ENCODE measurements at regions not wholly inside any gene's neighbourhood (a gene's known extent, or its start where the extent isn't known, plus 50 kb on each side); places are given as distances from the start of the nearest gene placed in this dataset.

DNA sequence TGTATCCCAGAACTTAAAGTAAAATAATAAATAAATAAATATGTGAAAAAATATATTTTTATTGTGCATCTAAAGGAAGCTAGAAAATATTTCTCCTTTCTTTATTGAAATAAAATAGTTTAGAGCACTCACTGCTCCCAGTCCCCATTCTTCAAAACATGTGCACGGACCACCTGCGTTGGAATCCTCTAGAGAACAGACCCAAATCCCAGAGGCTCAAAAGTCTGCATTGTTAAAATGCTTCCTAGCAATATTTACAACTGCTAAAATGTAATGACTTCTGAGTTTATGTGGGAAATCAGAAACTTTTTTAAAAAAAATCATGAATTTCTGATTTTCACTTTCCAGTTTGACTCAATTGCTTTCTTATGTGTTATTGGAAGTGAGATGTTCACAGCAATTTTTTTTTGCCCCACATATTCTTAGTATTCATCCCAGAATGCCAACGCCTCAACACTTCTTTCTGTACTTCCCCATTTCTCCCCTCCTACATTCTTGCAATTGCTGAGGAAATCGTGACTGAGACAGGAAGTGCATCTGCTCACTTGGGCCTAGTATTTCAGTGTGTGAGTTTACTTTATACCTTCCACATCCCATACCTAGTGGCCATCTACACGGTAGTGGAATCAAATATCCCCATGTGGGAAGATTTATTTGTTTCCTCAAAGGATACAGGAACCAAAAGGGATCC, 116.0 kb upstream of the FLRT2 start:
- H3K9me3 Mint-ChIP-seq, result no peaks in the 10 kb centered on the region
- H3K27me3 Mint-ChIP-seq (ENCODE audit: insufficient read depth, low read depth, poor library complexity), result no peaks in the 10 kb centered on the region
- H3F3A ChIP-seq (replicated peaks; ENCODE audit: low read depth), result no peaks in the 10 kb centered on the region

DNA sequence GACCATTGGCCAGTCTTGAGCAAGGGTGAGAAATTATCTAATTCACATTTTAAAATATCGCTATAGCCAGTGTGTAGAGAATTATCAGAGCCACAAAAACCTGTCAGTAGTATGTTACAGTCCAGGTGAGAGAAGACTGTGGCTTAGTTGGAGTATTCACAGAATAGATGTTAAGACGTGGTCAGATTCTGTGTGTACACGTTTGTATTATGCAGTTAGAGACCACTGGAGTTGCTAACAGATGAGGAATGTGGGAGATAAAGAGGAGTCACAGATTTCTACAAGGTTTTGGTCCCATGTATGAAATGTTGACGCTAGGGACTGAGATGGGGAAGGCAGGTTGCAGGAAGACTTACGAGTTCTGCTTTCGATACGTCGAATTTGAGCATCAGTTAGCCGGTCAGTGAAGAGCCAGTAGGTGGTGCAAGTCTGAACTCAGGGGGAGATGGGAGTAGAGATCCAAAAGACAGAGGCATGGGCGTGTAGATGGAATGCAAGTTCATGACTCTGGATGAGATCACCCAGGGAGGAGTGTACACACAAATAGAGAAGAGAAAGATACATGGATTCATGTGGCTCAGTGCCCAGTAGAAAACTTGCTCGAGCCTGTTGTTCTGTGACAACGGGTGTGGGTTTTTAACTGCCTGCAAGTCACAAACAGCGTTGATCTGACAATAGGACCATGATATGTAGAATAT, 114.8 kb upstream of the FLRT2 start:
- H3K4me3 ChIP-seq, result no peak overlapping the region
- H3K9me2 ChIP-seq (ENCODE audit: insufficient read depth), result no peaks in the 10 kb centered on the region
- no peaks in the 10 kb centered on the region for H3F3A ChIP-seq (replicated peaks; ENCODE audit: low read depth)
- Mint-ChIP-seq H3K27me3 (ENCODE audit: insufficient read depth, low read depth, poor library complexity) (no peaks in the 10 kb centered on the region), H3K27ac (no peak overlapping the region), H3K4me3 (no peak overlapping the region), H3K36me3 (ENCODE audit: low read depth) (no peaks in the 10 kb centered on the region), H3K4me1 (no peaks in the 10 kb centered on the region), H3K9me3 (no peaks in the 10 kb centered on the region)
- DNase-seq (ENCODE audit: low spot score) (peak; percentile 61), ATAC-seq (peak; percentile 86)
- H3K27me3 ChIP-seq (ENCODE audit: insufficient read depth), result no peaks in the 10 kb centered on the region
- H3K4me1 ChIP-seq (ENCODE audit: insufficient read depth), result no peaks in the 10 kb centered on the region
- H2AFZ ChIP-seq, result no peak overlapping the region
- H3K27ac ChIP-seq (ENCODE audit: low read depth), result no peak overlapping the region
- no peaks in the 10 kb centered on the region for H4K20me1 ChIP-seq (replicated peaks; ENCODE audit: insufficient read depth)
- TF ChIP-seq, protein P1, sequence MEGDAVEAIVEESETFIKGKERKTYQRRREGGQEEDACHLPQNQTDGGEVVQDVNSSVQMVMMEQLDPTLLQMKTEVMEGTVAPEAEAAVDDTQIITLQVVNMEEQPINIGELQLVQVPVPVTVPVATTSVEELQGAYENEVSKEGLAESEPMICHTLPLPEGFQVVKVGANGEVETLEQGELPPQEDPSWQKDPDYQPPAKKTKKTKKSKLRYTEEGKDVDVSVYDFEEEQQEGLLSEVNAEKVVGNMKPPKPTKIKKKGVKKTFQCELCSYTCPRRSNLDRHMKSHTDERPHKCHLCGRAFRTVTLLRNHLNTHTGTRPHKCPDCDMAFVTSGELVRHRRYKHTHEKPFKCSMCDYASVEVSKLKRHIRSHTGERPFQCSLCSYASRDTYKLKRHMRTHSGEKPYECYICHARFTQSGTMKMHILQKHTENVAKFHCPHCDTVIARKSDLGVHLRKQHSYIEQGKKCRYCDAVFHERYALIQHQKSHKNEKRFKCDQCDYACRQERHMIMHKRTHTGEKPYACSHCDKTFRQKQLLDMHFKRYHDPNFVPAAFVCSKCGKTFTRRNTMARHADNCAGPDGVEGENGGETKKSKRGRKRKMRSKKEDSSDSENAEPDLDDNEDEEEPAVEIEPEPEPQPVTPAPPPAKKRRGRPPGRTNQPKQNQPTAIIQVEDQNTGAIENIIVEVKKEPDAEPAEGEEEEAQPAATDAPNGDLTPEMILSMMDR (conservative IDR thresholded peaks at IDR 0.05; ENCODE audit: low read depth in 2 of 2), result peak; percentile 57 to 64
- no peak for TF ChIP-seq EZH2phosphoT487 (IDR thresholded peaks at IDR 0.05; ENCODE audit: unreplicated experiment)
- H3K4me2 ChIP-seq, result no peak overlapping the region
- H3K36me3 ChIP-seq (ENCODE audit: insufficient read depth), result no peaks in the 10 kb centered on the region
- no peaks in the 10 kb centered on the region for H3K79me2 ChIP-seq (replicated peaks; ENCODE audit: insufficient read depth)

More for the DNA sequence above, 116.0 kb upstream of the FLRT2 start:
- no peaks in the 10 kb centered on the region for H3K9me2 ChIP-seq (ENCODE audit: insufficient read depth)
- Mint-ChIP-seq H3K4me1 (no peaks in the 10 kb centered on the region), H3K36me3 (ENCODE audit: low read depth) (no peaks in the 10 kb centered on the region), H3K27ac (no peak overlapping the region), H3K4me3 (no peak overlapping the region)
- no peak for ATAC-seq
- no peak overlapping the region for H3K4me2 ChIP-seq
- DNase-seq (ENCODE audit: low spot score), result no peak
- H3K79me2 ChIP-seq (replicated peaks; ENCODE audit: insufficient read depth), result no peaks in the 10 kb centered on the region
- no peak for TF ChIP-seq CREB1 (CRISPR knock-in tag; IDR thresholded peaks at IDR 0.05; ENCODE audit: low read depth)
- no peak for TF ChIP-seq ZNF114 (CRISPR knock-in tag; IDR thresholded peaks at IDR 0.05)
- no peaks in the 10 kb centered on the region for H3K36me3 ChIP-seq (ENCODE audit: insufficient read depth)
- no peak overlapping the region for H3K27ac ChIP-seq (ENCODE audit: low read depth)
- H4K20me1 ChIP-seq (replicated peaks; ENCODE audit: insufficient read depth), result no peaks in the 10 kb centered on the region
- no peaks in the 10 kb centered on the region for H3K4me1 ChIP-seq (ENCODE audit: insufficient read depth)
- H3K27me3 ChIP-seq (ENCODE audit: insufficient read depth), result no peaks in the 10 kb centered on the region
- no peak overlapping the region for H2AFZ ChIP-seq
- no peak overlapping the region for H3K4me3 ChIP-seq

DNA sequence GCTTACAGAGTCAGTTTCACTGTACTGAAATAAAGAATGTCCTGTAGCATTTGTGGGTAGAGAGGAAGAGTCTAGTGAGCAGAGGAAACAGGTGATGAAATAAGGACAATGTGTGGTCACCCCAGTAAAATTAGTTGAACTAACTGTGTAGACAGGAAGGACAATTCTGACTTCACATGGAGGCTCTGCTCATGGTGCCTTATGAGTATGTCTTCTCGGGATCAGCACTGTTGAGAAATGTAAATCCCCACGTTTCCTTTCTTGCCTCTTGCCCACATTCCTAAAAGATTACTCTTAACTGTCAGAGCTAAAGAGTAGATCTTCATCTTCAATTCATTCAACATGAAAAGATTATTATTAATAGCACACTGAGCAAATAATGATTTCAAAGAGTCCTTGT, 113.2 kb upstream of the FLRT2 start:
- H3K4me1 ChIP-seq (ENCODE audit: insufficient read depth), result no peaks in the 10 kb centered on the region
- no peaks in the 10 kb centered on the region for H3K79me2 ChIP-seq (replicated peaks; ENCODE audit: insufficient read depth)
- no peaks in the 10 kb centered on the region for H4K20me1 ChIP-seq (replicated peaks; ENCODE audit: insufficient read depth)
- no peak for ATAC-seq
- no peak overlapping the region for H3K27ac Mint-ChIP-seq
- no peaks in the 10 kb centered on the region for H3F3A ChIP-seq (replicated peaks; ENCODE audit: low read depth)
- DNase-seq (ENCODE audit: low spot score), result no peak
- H3K4me3 ChIP-seq, result no peak overlapping the region
- H3K4me2 ChIP-seq, result no peak overlapping the region
- H3K27me3 ChIP-seq (ENCODE audit: insufficient read depth), result no peaks in the 10 kb centered on the region
- no peak overlapping the region for H3K27ac ChIP-seq (ENCODE audit: low read depth)
- H3K9me3 Mint-ChIP-seq, result no peaks in the 10 kb centered on the region
- no peaks in the 10 kb centered on the region for H3K36me3 Mint-ChIP-seq (ENCODE audit: low read depth)
- no peaks in the 10 kb centered on the region for H3K9me2 ChIP-seq (ENCODE audit: insufficient read depth)
- no peaks in the 10 kb centered on the region for H3K36me3 ChIP-seq (ENCODE audit: insufficient read depth)
- no peak overlapping the region for H3K4me3 Mint-ChIP-seq
- H3K4me1 Mint-ChIP-seq, result no peaks in the 10 kb centered on the region
- H2AFZ ChIP-seq, result no peak overlapping the region
- no peaks in the 10 kb centered on the region for H3K27me3 Mint-ChIP-seq (ENCODE audit: insufficient read depth, low read depth, poor library complexity)
- no peak for TF ChIP-seq POLR2AphosphoS5 (IDR thresholded peaks at IDR 0.05; ENCODE audit: low read depth)

Data from GM23338 (cell line).